Upper lobe of right lung (tissue), 1 donor: ENCODE measurements at regions not wholly inside any gene's neighbourhood (a gene's known extent, or its start where the extent isn't known, plus 50 kb on each side); places are given as distances from the start of the nearest gene placed in this dataset.

ENCODE experiments used
- ATAC-seq: fragments of 200-7000 bp; cut with Tn5 transposase; one replicate; pipeline ENCODE4 v1.9.1; 2020; ENCODE audit warnings: mild to moderate bottlenecking, moderate library complexity
- DNase-seq: peaks from one replicate; pipeline ENCODE4 v3.0.0-alpha.2; 2020
- H3K27ac ChIP-seq: fragments of 200-600 bp; one replicate; pipeline ENCODE4 v1.8.0; 2022
- H3K27me3 ChIP-seq: fragments of 200-600 bp; one replicate; pipeline ENCODE4 v1.8.0; 2022; ENCODE audit warnings: mild to moderate bottlenecking
- H3K36me3 ChIP-seq: fragments of 200-600 bp; one replicate; pipeline ENCODE4 v1.8.0; 2022
- H3K4me1 ChIP-seq: fragments of 200-600 bp; one replicate; pipeline ENCODE4 v1.8.0; 2022
- H3K4me3 ChIP-seq: fragments of 200-600 bp; one replicate; pipeline ENCODE4 v1.8.0; 2022; ENCODE audit warnings: mild to moderate bottlenecking
- H3K9me3 ChIP-seq: fragments of 200-600 bp; one replicate; pipeline ENCODE4 v1.8.0; 2022
- intact Hi-C: fragments of 100-400 bp; cut with DNase I; formaldehyde crosslinking; loops from one replicate; pipeline ENCODE4 v1.11.0; 2022
- TF ChIP-seq, protein P1 (sequence below): fragments of 200-600 bp; IDR thresholded peaks from one replicate; pipeline ENCODE4 v1.8.0; 2022; ENCODE audit warnings: antibody characterized with exemption
- donor health status: DM: no; HTN: yes; CAD: no; lungs with severe emphysema.

DNA sequence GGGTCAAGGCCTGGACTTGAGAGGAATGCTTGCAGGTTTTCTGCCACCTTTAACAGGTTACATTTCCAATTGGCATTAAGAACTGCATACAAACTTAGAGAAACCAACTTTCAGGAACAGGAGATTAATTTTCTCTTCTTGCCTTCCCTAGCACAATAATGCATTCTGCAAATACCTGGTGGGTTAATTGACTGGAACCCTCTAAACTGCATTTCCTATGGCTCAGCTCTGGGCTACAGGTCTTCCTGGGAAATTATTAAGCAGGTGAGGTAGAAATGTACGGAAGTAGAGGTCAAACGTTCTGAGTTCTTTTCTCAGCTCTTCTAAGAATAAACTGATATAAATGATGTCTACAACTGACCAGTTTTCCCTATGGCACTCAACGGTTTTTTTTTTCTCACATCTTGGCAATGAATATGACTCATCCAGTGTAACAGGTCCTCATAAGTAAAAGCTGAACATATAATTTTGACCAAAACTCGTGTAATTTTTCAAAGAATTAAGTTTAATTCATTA, 144.9 kb upstream of the PELI2 start:
- no peak for DNase-seq
- intact Hi-C loops, result no loop called here

DNA sequence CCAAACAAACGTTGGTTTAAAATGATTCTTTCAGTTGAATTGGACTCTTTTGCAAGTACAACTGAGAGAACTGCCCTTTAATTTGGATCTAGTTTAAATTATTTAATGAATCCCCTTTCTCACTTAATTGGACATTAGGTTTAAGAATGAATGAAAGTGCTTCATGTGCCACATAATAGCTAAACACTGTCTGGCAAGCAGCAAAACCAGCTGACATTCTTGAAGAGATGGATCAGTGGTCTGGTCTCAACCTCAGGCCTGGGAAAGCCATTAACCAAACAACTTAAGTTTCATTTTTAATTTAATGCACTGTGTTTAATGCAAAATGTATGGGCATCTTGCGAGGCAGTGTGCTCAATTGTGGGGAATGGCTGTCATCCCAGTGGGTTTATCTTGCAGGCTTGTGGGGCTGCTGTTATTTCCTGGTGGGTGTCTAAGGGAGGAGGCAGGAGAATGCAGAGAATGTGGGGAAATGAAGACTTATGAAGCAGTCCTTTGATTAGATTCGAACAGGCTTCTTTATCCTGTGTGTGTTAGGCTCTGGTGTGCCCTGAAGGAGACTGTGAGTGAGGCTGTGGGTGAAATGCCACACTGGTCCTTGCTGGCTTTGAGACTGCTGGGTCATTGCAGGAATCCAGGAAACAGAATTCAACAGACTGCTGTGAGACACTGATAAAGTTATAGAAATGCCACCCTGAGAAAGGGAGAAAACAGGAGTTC, 144.1 kb upstream of the PELI2 start:
- Histone ChIP-seq H3K36me3 (no peaks in the 10 kb centered on the region), H3K27ac (no peak overlapping the region), H3K4me3 (no peak overlapping the region), H3K9me3 (no peaks in the 10 kb centered on the region), H3K27me3 (no peaks in the 10 kb centered on the region), H3K4me1 (no peaks in the 10 kb centered on the region)
- ATAC-seq (no peak), DNase-seq (no peak)
- intact Hi-C loops, result no loop called here
- TF ChIP-seq, protein P1, sequence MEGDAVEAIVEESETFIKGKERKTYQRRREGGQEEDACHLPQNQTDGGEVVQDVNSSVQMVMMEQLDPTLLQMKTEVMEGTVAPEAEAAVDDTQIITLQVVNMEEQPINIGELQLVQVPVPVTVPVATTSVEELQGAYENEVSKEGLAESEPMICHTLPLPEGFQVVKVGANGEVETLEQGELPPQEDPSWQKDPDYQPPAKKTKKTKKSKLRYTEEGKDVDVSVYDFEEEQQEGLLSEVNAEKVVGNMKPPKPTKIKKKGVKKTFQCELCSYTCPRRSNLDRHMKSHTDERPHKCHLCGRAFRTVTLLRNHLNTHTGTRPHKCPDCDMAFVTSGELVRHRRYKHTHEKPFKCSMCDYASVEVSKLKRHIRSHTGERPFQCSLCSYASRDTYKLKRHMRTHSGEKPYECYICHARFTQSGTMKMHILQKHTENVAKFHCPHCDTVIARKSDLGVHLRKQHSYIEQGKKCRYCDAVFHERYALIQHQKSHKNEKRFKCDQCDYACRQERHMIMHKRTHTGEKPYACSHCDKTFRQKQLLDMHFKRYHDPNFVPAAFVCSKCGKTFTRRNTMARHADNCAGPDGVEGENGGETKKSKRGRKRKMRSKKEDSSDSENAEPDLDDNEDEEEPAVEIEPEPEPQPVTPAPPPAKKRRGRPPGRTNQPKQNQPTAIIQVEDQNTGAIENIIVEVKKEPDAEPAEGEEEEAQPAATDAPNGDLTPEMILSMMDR, result no peak

More for the DNA sequence above, 144.9 kb upstream of the PELI2 start:
- H3K36me3 ChIP-seq, result no peaks in the 10 kb centered on the region
- no peaks in the 10 kb centered on the region for H3K9me3 ChIP-seq
- H3K4me3 ChIP-seq, result no peak overlapping the region
- no peak overlapping the region for H3K27ac ChIP-seq
- no peaks in the 10 kb centered on the region for H3K27me3 ChIP-seq
- no peaks in the 10 kb centered on the region for H3K4me1 ChIP-seq
- ATAC-seq, result no peak
- TF ChIP-seq, protein P1, result no peak

DNA sequence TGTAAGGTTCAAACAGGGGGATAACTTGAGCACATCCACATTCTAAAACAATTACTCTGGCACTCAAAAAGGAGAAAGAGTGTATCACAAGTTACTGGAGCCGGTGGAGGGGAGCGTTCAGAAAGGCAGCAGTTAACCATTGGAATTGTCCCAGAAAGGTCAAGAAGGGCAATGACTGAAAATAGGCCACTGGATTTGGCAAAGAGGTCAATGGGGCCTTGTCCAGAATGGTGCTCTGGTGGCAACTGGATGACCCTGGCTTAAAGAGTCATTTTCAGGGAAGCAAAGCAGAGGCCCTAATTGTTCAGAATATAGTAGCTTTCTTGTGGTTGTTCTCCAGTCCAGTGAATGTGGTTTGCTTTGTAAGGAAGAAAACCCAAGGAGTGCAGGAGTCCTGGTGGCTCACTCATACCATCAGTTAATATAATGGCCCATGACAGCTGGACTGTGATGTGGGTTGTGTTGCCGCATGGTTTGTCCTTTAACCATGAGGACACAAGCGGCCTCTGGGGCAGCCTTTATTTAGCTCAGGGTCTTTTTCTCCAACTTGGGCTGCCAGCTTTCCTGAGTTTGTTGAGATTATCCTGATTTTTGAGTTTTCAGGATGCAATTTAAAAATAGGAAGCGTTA, 142.8 kb upstream of the PELI2 start:
- Histone ChIP-seq H3K9me3 (no peaks in the 10 kb centered on the region), H3K4me1 (no peaks in the 10 kb centered on the region), H3K36me3 (no peaks in the 10 kb centered on the region), H3K27me3 (no peaks in the 10 kb centered on the region), H3K27ac (no peak overlapping the region), H3K4me3 (no peak overlapping the region)
- DNase-seq (no peak), ATAC-seq (no peak)
- intact Hi-C loops, result no loop called here
- TF ChIP-seq, protein P1, result no peak

DNA sequence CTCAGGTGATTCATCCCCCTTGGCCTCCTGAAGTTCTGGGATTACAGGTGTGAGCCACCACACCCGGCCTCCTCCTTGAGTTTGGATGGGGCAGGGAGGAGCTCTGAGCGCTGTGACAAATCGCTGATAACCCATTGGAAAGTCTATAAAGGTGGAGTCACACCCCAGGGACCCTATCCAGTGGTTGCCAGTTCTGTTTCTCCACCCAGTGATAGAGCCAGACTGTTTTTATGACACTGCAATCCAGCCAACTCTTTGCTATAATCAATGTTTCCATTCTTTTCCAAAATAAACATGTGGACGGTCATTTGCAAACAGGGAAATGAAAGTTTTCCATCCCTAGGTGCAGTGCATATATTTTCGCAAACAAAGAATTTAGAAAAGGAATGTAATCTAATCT, 142.0 kb upstream of the PELI2 start:
- no peak overlapping the region for H3K27ac ChIP-seq
- TF ChIP-seq, protein P1, result no peak
- ATAC-seq (no peak), DNase-seq (no peak)
- H3K36me3 ChIP-seq, result no peaks in the 10 kb centered on the region
- H3K27me3 ChIP-seq, result no peaks in the 10 kb centered on the region
- no peak overlapping the region for H3K4me3 ChIP-seq
- intact Hi-C loops, result no loop called here
- no peaks in the 10 kb centered on the region for H3K4me1 ChIP-seq
- H3K9me3 ChIP-seq, result no peaks in the 10 kb centered on the region

DNA sequence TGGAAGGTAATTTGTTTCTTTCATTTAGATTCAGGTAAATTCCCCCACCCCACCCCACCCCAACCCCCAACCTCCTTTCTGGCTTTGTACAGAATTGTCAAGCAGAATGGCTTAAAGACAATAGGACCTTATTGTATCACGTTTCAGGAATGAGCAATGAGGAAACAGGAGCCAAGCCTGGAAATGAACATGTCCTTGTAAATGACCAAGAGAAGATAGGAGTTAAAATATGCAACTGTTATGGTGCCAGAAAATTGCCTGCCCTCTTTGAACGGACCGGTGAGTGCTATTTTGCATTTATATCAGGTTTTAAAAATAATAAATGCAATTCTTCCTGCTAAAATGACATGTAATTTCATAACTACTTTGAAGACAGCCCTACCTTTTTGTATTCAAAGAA, 141.6 kb upstream of the PELI2 start:
- no peak overlapping the region for H3K4me3 ChIP-seq
- TF ChIP-seq, protein P1, result no peak
- intact Hi-C loops, result no loop called here
- H3K27ac ChIP-seq, result no peak overlapping the region
- no peaks in the 10 kb centered on the region for H3K4me1 ChIP-seq
- no peaks in the 10 kb centered on the region for H3K9me3 ChIP-seq
- DNase-seq, result no peak
- no peaks in the 10 kb centered on the region for H3K27me3 ChIP-seq
- no peaks in the 10 kb centered on the region for H3K36me3 ChIP-seq
- no peak for ATAC-seq
